ES-I3 (cell line): ENCODE measurements at regions not wholly inside any gene's neighbourhood (a gene's known extent, or its start where the extent isn't known, plus 50 kb on each side); places are given as distances from the start of the nearest gene placed in this dataset.
"Not testable (repeated sequence)": the region's sequence is repeated elsewhere in the genome, so short reads cannot be mapped to it uniquely, and the experiment has no call there.

Source experiments
- H3K36me3 ChIP-seq: 2 replicates; pipeline ENCODE4 v1.6.1; 2013; ENCODE audit warnings: mild to moderate bottlenecking, low read length, control low read depth, moderate library complexity; ENCODE audit not compliant: insufficient read depth
- H3K4me1 ChIP-seq: 2 replicates; pipeline ENCODE4 v1.6.1; 2013; ENCODE audit warnings: mild to moderate bottlenecking, control low read depth, low read length; ENCODE audit not compliant: insufficient read depth
- H3K9ac ChIP-seq: 2 replicates; pipeline ENCODE4 v1.6.1; 2013; ENCODE audit warnings: low read depth, mild to moderate bottlenecking, low read length, moderate library complexity
- H3K9me3 ChIP-seq: 2 replicates; pipeline ENCODE4 v1.6.1; 2013; ENCODE audit warnings: mild to moderate bottlenecking, low read length, moderate library complexity; ENCODE audit not compliant: control insufficient read depth, insufficient read depth

- Histone ChIP-seq H3K9me3 (no peaks in the 10 kb centered on the region; the same call in 1 of the 2 replicates), H3K36me3 (no peaks in the 10 kb centered on the region), H3K9ac (no peak overlapping the region), H3K4me1 (no peaks in the 10 kb centered on the region)
These were observed 95.0 kb downstream of the FAM53A start for GRCh38 chr4:1589098-1589497.

GRCh38 chr4:1588306-1588705 lies 95.8 kb downstream of the FAM53A start:
- H3K9ac ChIP-seq: no peak overlapping the region

GRCh38 chr4:1584498-1584897 lies 99.6 kb downstream of the FAM53A start:
- Histone ChIP-seq H3K9ac (no peak overlapping the region), H3K4me1 (0 out of 2 replicates have a peak, but pooled peaks cover 3% of the 10 kb centered on the region)

More at GRCh38 chr4:1588306-1588705, 95.8 kb downstream of the FAM53A start:
- H3K9me3 ChIP-seq: no peaks in the 10 kb centered on the region; the same call in 1 of the 2 replicates
- no peaks in the 10 kb centered on the region for H3K36me3 ChIP-seq
- no peaks in the 10 kb centered on the region for H3K4me1 ChIP-seq

GRCh38 chr4:1583859-1584258 lies 100.3 kb downstream of the FAM53A start:
- Histone ChIP-seq H3K4me1 (0 out of 2 replicates have a peak, but pooled peaks cover 3% of the 10 kb centered on the region), H3K9me3 (no peaks in the 10 kb centered on the region), H3K36me3 (no peaks in the 10 kb centered on the region), H3K9ac (no peak overlapping the region)

More at GRCh38 chr4:1584498-1584897, 99.6 kb downstream of the FAM53A start:
- Histone ChIP-seq H3K9me3 (no peaks in the 10 kb centered on the region), H3K36me3 (no peaks in the 10 kb centered on the region)

GRCh38 chr4:1583051-1583785 lies 100.9 kb downstream of the FAM53A start:
- H3K9ac ChIP-seq: no peak overlapping the region

GRCh38 chr4:1582227-1582626 lies 101.9 kb downstream of the FAM53A start:
- Histone ChIP-seq H3K9ac (no peak overlapping the region), H3K4me1 (0 out of 2 replicates have a peak, but pooled peaks cover 7% of the 10 kb centered on the region), H3K36me3 (no peaks in the 10 kb centered on the region), H3K9me3 (no peaks in the 10 kb centered on the region)

More at GRCh38 chr4:1583051-1583785, 100.9 kb downstream of the FAM53A start:
- no peaks in the 10 kb centered on the region for H3K36me3 ChIP-seq
- no peaks in the 10 kb centered on the region for H3K9me3 ChIP-seq
- 0 out of 2 replicates have a peak, but pooled peaks cover 3% of the 10 kb centered on the region for H3K4me1 ChIP-seq

- not testable (repeated sequence) for H3K9me3 ChIP-seq, H3K9ac ChIP-seq, H3K4me1 ChIP-seq, H3K36me3 ChIP-seq
These were observed 102.8 kb downstream of the FAM53A start for GRCh38 chr4:1581164-1581894.

GRCh38 chr4:1580692-1581012 lies 103.5 kb downstream of the FAM53A start:
- H3K9ac ChIP-seq, H3K9me3 ChIP-seq, H3K4me1 ChIP-seq, H3K36me3 ChIP-seq: not testable (repeated sequence)

- H3K4me1 ChIP-seq: 0 out of 2 replicates have a peak, but pooled peaks cover 7% of the 10 kb centered on the region
- H3K9me3 ChIP-seq: no peaks in the 10 kb centered on the region
- H3K36me3 ChIP-seq: no peaks in the 10 kb centered on the region
- H3K9ac ChIP-seq: peak overlapping the region; percentile 65; the same call in 1 of the 2 replicates
These were observed 104.0 kb downstream of the FAM53A start for GRCh38 chr4:1579901-1580691.

- Histone ChIP-seq H3K36me3 (no peaks in the 10 kb centered on the region), H3K9ac (peak overlapping the region; percentile 65; the same call in 1 of the 2 replicates), H3K9me3 (no peaks in the 10 kb centered on the region), H3K4me1 (0 out of 2 replicates have a peak, but pooled peaks cover 7% of the 10 kb centered on the region)
These were observed 104.9 kb downstream of the FAM53A start for GRCh38 chr4:1579001-1579900.

- peak overlapping the region; percentile 30; the same call in 1 of the 2 replicates for H3K9ac ChIP-seq
- no peaks in the 10 kb centered on the region for H3K9me3 ChIP-seq
- 0 out of 2 replicates have a peak, but pooled peaks cover 7% of the 10 kb centered on the region for H3K4me1 ChIP-seq
- H3K36me3 ChIP-seq: no peaks in the 10 kb centered on the region
These were observed 105.8 kb downstream of the FAM53A start for GRCh38 chr4:1578251-1578773.

- Histone ChIP-seq H3K9me3 (no peaks in the 10 kb centered on the region), H3K9ac (no peak overlapping the region; the same call in 1 of the 2 replicates), H3K4me1 (0 out of 2 replicates have a peak, but pooled peaks cover 11% of the 10 kb centered on the region), H3K36me3 (no peaks in the 10 kb centered on the region)
These were observed 106.3 kb downstream of the FAM53A start for GRCh38 chr4:1577822-1578217.
